RWPE2 (cell line): ENCODE measurements at regions not wholly inside any gene's neighbourhood (a gene's known extent, or its start where the extent isn't known, plus 50 kb on each side); places are given as distances from the start of the nearest gene placed in this dataset.
A peak's percentile ranks its signal among the peaks of the same experiment; 100 is the strongest.

Experiments used
- ATAC-seq: fragments of 200-7000 bp; cut with Tn5 transposase; 3 replicates; pipeline ENCODE4 v1.9.1; 2021; ENCODE audit warnings: low read depth
- DNase-seq: peaks from one replicate; pipeline ENCODE4 v3.0.0-alpha.2; 2020; ENCODE audit warnings: low spot score
- H3K27ac ChIP-seq: fragments of 450-650 bp; 2 replicates; pipeline ENCODE4 v1.5.1; 2017; ENCODE audit warnings: mild to moderate bottlenecking; ENCODE audit not compliant: poor library complexity, severe bottlenecking
- H3K27me3 ChIP-seq: fragments of 250-450 bp; sonication (Bioruptor Pico); 2 replicates; pipeline ENCODE4 v1.5.1; 2021; ENCODE audit warnings: mild to moderate bottlenecking, moderate library complexity; ENCODE audit not compliant: insufficient read depth, poor library complexity, severe bottlenecking
- H3K36me3 ChIP-seq: fragments of 250-450 bp; sonication (Bioruptor Pico); 2 replicates; pipeline ENCODE4 v1.5.1; 2020; ENCODE audit warnings: low read depth, mild to moderate bottlenecking, moderate library complexity
- H3K4me1 ChIP-seq: fragments of 250-450 bp; sonication (Bioruptor Pico); 2 replicates; pipeline ENCODE4 v1.5.1; 2021; ENCODE audit warnings: mild to moderate bottlenecking, moderate library complexity; ENCODE audit not compliant: insufficient read depth, poor library complexity, severe bottlenecking
- H3K4me3 ChIP-seq: fragments of 250-450 bp; sonication (Bioruptor Pico); 2 replicates; pipeline ENCODE4 v1.5.1; 2021; ENCODE audit warnings: mild to moderate bottlenecking, moderate library complexity; ENCODE audit not compliant: severe bottlenecking
- H3K9me3 ChIP-seq: fragments of 250-450 bp; sonication (Bioruptor Pico); 2 replicates; pipeline ENCODE4 v1.5.1; 2021; ENCODE audit warnings: mild to moderate bottlenecking, moderate library complexity; ENCODE audit not compliant: severe bottlenecking
- CTCF ChIP-seq: fragments of 450-650 bp; IDR thresholded peaks from one replicate; pipeline ENCODE4 v1.5.1; 2017; ENCODE audit warnings: mild to moderate bottlenecking, moderate library complexity; ENCODE audit not compliant: poor library complexity, severe bottlenecking

GRCh38 chr1:29456685-29457435 is 220.5 kb downstream of the PTPRU start:
- no peaks in the 10 kb centered on the region for H3K4me1 ChIP-seq
- no peak for DNase-seq
- TF ChIP-seq CTCF, result no peak
- H3K27me3 ChIP-seq, result no peaks in the 10 kb centered on the region
- H3K27ac ChIP-seq, result no peak overlapping the region
- H3K4me3 ChIP-seq, result no peak overlapping the region
- no peaks in the 10 kb centered on the region for H3K36me3 ChIP-seq
- no peaks in the 10 kb centered on the region for H3K9me3 ChIP-seq
- ATAC-seq, result no peak

- H3K27ac ChIP-seq, result no peak overlapping the region
- H3K9me3 ChIP-seq, result no peaks in the 10 kb centered on the region
- no peaks in the 10 kb centered on the region for H3K27me3 ChIP-seq
- no peak overlapping the region for H3K4me3 ChIP-seq
- no peaks in the 10 kb centered on the region for H3K4me1 ChIP-seq
- no peaks in the 10 kb centered on the region for H3K36me3 ChIP-seq
- TF ChIP-seq CTCF, result no peak
- DNase-seq, result no peak
- ATAC-seq, result no peak
These were observed 219.5 kb downstream of the PTPRU start for GRCh38 chr1:29455781-29456180.

GRCh38 chr1:29454616-29455380 is 218.5 kb downstream of the PTPRU start:
- ATAC-seq, result no peak
- Histone ChIP-seq H3K4me1 (no peaks in the 10 kb centered on the region), H3K27ac (no peak overlapping the region), H3K4me3 (no peak overlapping the region), H3K36me3 (no peaks in the 10 kb centered on the region), H3K27me3 (no peaks in the 10 kb centered on the region), H3K9me3 (no peaks in the 10 kb centered on the region)
- no peak for TF ChIP-seq CTCF
- no peak for DNase-seq

GRCh38 chr1:29453502-29454240 is 217.3 kb downstream of the PTPRU start:
- no peaks in the 10 kb centered on the region for H3K9me3 ChIP-seq
- H3K27me3 ChIP-seq, result no peaks in the 10 kb centered on the region
- H3K4me1 ChIP-seq, result no peaks in the 10 kb centered on the region
- H3K36me3 ChIP-seq, result no peaks in the 10 kb centered on the region
- peak; percentile 20 for TF ChIP-seq CTCF
- no peak overlapping the region for H3K27ac ChIP-seq
- no peak overlapping the region for H3K4me3 ChIP-seq
- ATAC-seq (peak; percentile 68), DNase-seq (no peak)
